Mesenteric fat pad (tissue), 1 donor: ENCODE measurements at regions not wholly inside any gene's neighbourhood (a gene's known extent, or its start where the extent isn't known, plus 50 kb on each side); places are given as distances from the start of the nearest gene placed in this dataset.

Source experiments
- DNase-seq: peaks from one replicate; pipeline ENCODE4 v3.0.0-alpha.2; 2020; ENCODE audit warnings: low spot score
- donor health status: DM: yes; HTN: yes; CAD: no.

GRCh38 chr1:30194741-30195423, 528.5 kb downstream of the MATN1 start:
- no peak for DNase-seq

GRCh38 chr1:30194046-30194619, 529.3 kb downstream of the MATN1 start:
- DNase-seq, result no peak

DNA sequence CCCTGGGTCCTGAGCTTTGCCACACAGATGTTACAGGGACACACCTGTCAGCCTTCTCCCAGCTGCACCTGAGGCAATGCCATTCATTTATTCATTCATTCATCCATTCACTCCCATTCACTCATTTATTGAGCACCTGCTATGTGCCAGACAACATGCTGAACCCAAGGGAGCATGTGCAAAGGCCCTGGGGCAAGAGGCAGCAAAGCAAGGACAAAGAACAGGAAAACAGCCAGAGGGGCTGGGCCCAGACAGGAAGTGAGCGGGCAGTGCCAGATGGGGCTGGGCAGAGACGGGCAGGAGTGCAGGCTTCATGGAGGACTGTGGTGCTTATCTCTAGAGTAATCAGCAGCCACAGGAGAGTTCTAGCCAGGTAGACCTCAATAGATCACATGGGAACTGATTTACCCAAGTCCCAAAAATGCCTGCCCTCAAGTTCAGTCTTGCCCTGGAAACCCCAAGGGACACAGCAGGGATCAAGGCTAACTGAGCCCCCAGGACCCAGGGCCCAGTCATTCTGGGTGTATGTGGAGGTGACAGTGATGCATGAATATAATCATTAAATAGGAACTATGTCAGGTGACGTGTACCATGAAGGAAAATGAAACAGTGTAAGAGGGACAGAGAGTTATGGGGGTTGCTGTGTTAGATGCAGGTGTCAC, 530.3 kb downstream of the MATN1 start:
- DNase-seq, result no peak

DNA sequence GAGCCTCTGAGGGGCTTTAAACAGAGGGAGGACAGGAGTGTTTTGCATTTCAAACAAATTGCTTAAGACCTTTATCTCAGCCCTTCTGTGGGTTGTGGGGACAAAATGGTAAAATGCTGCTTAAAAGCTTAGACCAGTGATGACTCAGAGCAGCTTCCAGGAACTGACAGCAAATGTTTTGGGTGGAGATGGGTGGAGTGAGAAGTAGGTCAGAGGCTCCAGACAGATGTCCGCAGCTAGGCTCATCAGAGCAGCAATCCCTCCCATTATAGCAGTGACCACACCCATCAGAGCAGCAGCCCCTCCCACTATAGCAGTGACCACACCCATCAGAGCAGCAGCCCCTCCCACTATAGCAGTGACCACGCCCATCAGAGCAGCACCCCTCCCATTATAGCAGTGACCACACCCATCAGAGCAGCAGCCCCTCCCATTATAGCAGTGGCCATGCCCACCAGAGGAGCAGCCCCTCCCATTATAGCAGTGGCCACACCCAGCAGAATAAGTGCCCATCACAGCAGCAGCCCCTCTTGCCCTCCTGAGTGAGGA, 532.2 kb downstream of the MATN1 start:
- DNase-seq, result no peak

- DNase-seq, result no peak
These were observed 532.8 kb downstream of the MATN1 start for GRCh38 chr1:30190511-30191153.

DNA sequence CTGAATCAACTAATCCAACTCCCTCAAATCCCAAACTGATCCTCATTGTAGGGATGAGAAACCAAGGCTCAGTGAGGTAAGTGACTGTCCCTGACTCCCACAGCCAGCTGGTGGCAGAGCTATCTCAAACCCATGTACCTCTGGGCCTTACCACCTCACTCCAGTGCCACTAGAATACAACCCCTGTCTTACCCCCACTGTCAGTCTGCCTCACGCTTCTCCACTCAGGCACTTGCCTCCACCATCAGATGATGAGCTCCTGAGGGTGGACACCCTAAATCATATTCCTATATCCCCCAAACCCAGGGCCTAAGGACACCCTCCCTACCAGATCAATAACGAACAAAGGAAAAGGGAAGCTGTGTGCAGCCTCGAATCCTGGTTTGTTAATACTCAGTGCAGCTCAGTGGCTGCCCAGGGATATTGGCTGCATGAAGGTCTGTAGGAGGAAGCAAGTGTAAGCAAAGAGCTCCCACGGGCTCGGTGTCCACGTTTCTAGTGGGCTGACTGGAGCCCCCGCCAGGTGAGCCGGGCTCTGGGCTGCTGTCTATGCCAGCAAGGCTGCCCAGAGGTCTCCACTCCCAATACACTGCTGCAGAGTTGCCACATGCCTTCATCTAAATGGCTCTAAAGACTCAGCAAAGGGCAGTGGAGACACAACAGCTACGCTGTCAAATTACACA, 533.4 kb downstream of the MATN1 start:
- DNase-seq, result no peak

- DNase-seq, result no peak
These were observed 534.4 kb downstream of the MATN1 start for GRCh38 chr1:30188999-30189398.

- no peak for DNase-seq
These were observed 535.1 kb downstream of the MATN1 start for GRCh38 chr1:30188329-30188728.

DNA sequence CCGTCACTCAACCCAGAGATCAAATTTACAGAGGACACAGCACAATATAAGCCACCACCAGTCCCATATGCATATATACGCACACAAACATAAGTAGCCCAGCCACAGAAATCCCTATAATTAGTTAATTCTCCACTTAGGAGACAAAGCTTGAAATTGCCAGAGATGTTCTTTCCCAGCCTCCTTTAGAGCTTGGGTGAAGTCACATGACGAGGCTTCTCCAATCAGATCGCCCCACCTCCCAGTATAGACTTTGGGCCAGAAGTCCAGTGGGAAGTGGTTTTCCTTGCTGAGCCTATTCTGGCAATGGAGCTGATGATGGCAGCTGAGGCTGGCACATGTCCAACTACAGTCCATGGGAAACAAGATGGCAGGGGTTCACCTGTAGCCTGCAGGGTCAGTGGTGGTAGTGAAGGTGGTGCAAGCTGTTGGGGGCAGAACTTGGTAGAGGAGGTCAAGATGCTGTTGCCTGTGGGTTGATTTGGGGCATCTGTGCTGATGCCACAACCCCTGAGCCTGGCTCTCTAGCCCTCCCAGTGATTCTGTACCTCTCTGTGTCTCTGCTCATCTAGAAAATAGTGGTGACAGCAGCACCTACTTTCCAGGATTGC, 535.9 kb downstream of the MATN1 start:
- no peak for DNase-seq

DNA sequence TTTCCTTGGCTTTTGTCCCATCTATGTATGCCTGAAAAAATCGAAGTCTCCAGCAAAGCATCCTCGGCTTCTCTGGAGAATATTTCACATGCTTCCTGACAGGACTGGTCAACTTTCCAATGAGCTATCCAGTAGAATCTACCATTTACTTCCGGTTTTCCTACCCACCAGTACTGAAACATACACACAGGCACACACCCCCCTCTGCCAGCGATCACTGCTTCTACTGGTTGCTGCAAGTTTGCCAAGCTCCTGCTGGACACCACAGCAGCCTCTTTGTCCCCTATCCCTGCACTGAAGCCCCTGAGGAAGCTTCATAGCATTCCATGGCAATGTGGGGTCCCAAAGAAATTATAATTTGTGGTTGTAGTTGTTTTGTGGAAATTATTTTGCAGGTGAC, 536.8 kb downstream of the MATN1 start:
- DNase-seq, result peak; percentile 55

- peak; percentile 30 for DNase-seq
These were observed 537.6 kb downstream of the MATN1 start for GRCh38 chr1:30185809-30186208.

GRCh38 chr1:30185313-30185712, 538.1 kb downstream of the MATN1 start:
- no peak for DNase-seq

DNA sequence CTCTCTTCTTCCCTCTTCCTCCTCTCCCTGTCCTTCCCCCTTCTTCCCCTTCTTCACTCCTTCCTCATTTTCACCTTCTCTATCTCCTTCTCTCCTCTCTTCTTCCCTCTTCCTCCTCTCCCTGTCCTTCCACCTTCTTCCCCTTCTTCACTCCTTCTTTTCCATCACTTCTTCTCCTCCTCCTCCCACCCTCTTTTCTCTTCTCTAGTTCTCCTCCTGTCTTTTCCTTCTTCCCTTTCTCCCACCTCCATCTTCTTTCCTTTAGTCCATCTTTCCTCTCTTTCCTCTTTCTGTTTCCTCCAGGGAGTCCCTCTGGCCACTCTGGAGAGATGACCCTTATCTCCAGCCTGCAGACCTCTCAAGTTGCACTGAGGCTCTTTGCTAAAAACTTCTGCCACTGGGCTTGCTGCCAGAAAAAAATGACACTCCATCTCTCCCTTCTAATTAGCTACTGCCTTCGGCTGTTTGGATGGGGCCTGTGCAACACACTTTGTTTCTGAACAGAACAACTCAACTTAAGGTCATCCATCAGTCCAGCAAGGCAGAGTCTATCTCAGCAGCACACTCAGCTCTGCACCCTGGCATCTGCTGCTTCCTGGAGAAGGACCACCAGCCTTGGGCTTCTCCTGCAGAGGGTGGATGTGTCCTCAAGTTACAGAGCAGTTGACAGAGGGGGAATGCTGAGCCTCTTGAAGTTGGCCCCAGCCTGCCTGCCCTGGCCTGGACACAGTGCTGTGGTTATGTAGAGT, 538.8 kb downstream of the MATN1 start:
- peak; percentile 39 for DNase-seq

DNA sequence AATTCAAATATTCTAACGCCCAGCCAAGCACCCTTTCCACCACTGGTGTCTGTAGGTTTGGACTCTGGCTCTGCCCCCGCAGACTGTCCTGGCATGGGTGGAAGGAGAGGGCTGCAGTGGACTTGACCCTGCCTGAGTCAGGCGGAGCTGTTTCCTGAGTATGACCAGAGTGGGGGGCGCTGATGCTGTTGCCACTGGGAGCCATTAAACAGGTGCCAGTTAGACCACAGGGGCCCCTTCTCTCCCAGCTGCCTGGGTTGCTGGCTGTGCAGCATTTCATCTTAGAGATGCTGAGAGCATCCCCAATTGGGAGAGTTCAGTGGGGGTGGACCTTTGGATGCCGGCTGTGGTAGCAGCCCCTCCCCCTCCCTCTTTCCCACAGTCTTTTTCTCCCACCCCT, 539.5 kb downstream of the MATN1 start:
- DNase-seq, result no peak

DNA sequence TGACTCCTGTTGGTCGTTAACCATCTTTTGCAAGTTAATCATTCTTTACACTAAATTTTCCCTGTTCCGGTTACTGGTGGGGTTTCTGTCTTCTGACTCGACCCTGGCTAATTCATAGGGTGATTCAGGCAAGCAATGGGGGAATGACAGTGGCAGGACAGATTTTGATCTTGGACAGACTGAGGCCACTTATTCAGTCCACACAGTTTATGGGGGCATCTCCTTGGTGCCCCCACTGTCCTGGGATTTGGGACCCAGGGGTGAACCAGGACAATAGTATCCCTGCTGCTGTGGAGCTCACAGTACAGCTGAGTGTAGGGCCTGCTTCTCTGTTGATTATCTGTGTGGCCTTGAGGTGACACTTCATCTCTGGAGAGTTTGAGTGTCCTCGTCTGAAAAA, 540.4 kb downstream of the MATN1 start:
- DNase-seq, result no peak

DNA sequence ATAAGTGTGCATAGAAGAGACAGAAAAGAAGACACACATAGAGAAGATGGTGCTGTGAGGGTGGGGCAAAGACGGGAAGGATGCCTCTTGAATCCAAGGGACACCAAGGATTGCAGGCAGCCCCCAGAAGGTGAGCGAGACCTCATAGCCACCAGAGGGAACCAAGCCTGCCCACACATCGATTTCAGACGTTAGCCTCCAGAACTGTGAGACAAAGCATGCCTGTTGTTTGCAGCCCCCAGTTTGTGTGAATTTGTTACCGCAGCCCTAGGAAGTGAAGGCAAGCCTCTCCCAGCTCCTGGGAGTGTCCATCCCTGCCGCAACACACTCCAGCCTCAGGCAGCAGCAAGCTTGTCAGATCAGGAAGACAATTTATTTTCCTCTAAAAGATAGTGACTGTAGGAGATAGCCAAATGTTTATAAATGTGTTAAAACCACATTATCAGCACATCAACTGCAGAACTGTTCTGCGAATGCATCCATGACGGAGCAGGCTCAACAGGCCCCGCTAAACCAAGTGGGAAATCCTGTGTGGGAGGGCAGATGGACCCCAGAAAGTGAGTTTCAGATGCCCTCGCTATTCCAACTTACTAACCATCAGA, 543.3 kb downstream of the MATN1 start:
- DNase-seq, result no peak

DNA sequence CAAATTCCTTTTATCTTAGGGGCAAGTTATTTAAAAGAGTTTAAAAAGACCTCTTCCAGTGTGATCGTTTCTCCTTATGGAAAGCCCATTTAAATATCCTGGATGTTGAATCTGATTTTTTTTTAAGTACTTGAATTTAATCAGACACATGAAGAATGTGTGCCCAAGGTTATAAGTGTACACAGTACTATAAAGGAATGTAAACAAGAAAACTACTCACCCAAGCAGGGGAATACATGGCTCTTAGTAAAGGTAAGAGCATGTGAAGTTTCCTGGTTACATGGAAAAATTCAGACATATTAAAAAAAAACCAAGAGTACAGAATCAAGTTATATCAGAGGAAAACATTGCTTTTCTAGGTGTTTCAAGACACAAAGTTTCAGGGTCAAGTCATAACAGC, 546.9 kb downstream of the MATN1 start:
- DNase-seq, result no peak

GRCh38 chr1:30174499-30174898, 548.9 kb downstream of the MATN1 start:
- DNase-seq, result no peak

DNA sequence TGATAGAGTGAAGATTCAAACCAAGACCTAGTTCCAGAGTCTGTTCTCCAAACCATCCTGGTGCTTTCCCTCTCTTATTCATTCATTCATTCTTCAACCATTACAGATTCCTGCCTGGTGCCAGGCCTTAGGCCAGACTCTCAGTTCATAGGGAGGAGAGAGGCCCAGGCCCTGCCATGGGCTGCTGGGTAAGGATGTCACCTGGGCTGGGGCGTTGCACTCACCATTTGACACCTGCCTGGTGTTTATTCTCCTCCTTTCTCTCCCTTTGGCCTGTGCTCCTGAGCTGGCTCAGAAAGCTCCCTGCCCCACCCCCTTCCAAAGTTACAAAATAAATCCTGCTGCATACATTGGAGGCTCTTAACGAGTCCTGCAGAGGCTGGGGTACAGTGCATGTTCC, 549.8 kb downstream of the MATN1 start:
- DNase-seq, result no peak

DNA sequence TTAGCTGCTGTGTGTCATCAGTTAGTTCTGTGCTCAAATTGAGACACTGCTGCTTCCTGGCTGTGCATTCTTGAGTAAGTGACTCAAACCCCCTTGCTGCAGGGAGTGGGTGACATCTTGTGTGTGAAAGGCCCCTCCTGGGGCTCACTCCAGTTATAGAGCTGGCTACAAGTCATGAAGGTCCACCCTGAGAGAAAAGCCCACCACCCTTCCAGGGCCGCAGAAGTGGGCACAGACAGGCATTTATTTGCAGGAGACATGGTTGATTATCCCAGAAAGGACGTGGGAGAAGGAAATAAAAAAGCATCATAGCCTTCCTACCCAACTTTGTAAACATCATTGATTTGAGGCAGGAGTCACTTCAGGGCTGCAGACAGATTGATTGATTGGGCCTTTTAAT, 550.6 kb downstream of the MATN1 start:
- DNase-seq, result no peak
